NCI-H2227 treated with DMSO at 0.1 percent for 48 hours (cell line): ENCODE measurements at regions not wholly inside any gene's neighbourhood (a gene's known extent, or its start where the extent isn't known, plus 50 kb on each side); places are given as distances from the start of the nearest gene placed in this dataset.
A peak's percentile ranks its signal among the peaks of the same experiment; 100 is the strongest.
"Not testable (repeated sequence)": the region's sequence is repeated elsewhere in the genome, so short reads cannot be mapped to it uniquely, and the experiment has no call there.

Source experiments
- DNase-seq: peaks from one replicate; lab custom pipeline; 2025; lab: John Stamatoyannopoulos, UW

- no peak for DNase-seq
Observed at GRCh38 chr4:81375745-81376144, 96.0 kb downstream of the RASGEF1B start.

GRCh38 chr4:81369886-81370285 is 101.8 kb downstream of the RASGEF1B start:
- DNase-seq: no peak

GRCh38 chr4:81366779-81367178 is 104.9 kb downstream of the RASGEF1B start:
- DNase-seq: no peak

- no peak for DNase-seq
Observed at GRCh38 chr4:81360737-81361136, 111.0 kb downstream of the RASGEF1B start.

GRCh38 chr4:81359207-81359606 is 112.5 kb downstream of the RASGEF1B start:
- no peak for DNase-seq

- no peak for DNase-seq
Observed at GRCh38 chr4:81358154-81358553, 113.6 kb downstream of the RASGEF1B start.

GRCh38 chr4:81356621-81357020 is 115.1 kb downstream of the RASGEF1B start:
- no peak for DNase-seq

- no peak for DNase-seq
Observed at GRCh38 chr4:81355136-81355535, 116.6 kb downstream of the RASGEF1B start.

GRCh38 chr4:81353861-81354260 is 117.8 kb downstream of the RASGEF1B start:
- no peak for DNase-seq

GRCh38 chr4:81352446-81352835 is 119.3 kb downstream of the RASGEF1B start:
- no peak for DNase-seq

GRCh38 chr4:81351654-81352445 is 119.9 kb downstream of the RASGEF1B start:
- DNase-seq: peak; percentile 32

- DNase-seq: no peak
Observed at GRCh38 chr4:81350040-81350439, 121.7 kb downstream of the RASGEF1B start.

GRCh38 chr4:81348778-81349094 is 123.0 kb downstream of the RASGEF1B start:
- no peak for DNase-seq

- no peak for DNase-seq
Observed at GRCh38 chr4:81348086-81348777, 123.5 kb downstream of the RASGEF1B start.

GRCh38 chr4:81346719-81347118 is 125.0 kb downstream of the RASGEF1B start:
- DNase-seq: no peak

- DNase-seq: no peak
Observed at GRCh38 chr4:81343536-81343935, 128.2 kb downstream of the RASGEF1B start.

- DNase-seq: no peak
Observed at GRCh38 chr4:81343046-81343445, 128.0 kb upstream of the PRKG2 start.

- DNase-seq: no peak
Observed at GRCh38 chr4:81337211-81337610, 122.2 kb upstream of the PRKG2 start.

GRCh38 chr4:81335122-81335912 is 120.3 kb upstream of the PRKG2 start:
- DNase-seq: no peak

GRCh38 chr4:81330018-81330417 is 115.0 kb upstream of the PRKG2 start:
- no peak for DNase-seq

- no peak for DNase-seq
Observed at GRCh38 chr4:81326581-81326980, 111.6 kb upstream of the PRKG2 start.

GRCh38 chr4:81324594-81324993 is 109.6 kb upstream of the PRKG2 start:
- DNase-seq: not testable (repeated sequence)

- DNase-seq: no peak
Observed at GRCh38 chr4:81319657-81320056, 104.6 kb upstream of the PRKG2 start.
